ENCODE measurements at regions not wholly inside any gene's neighbourhood (a gene's known extent, or its start where the extent isn't known, plus 50 kb on each side); places are given as distances from the start of the nearest gene placed in this dataset.

GRCh38 chr21:24308183-24308582, 1299.1 kb downstream of the MRPL39 start:
- TF ChIP-seq POLR2AphosphoS5 (IDR thresholded peaks at IDR 0.05; ENCODE audit: insufficient read depth in 1 of 2, low read depth in 1 of 2) (no peak), POLR2A (IDR thresholded peaks at IDR 0.05) (no peak), CTCF (IDR thresholded peaks at IDR 0.05) (no peak)
- Histone ChIP-seq H3K27me3 (no peaks in the 10 kb centered on the region), H3K36me3 (no peaks in the 10 kb centered on the region), H3K4me1 (no peaks in the 10 kb centered on the region), H3K9me3 (no peaks in the 10 kb centered on the region), H3K27ac (no peak overlapping the region), H3K4me3 (no peak overlapping the region)
- intact Hi-C loops (cut with DNase I): no loop called here
- no peak for DNase-seq (ENCODE audit: extremely low spot score in 2 of 2)

DNA sequence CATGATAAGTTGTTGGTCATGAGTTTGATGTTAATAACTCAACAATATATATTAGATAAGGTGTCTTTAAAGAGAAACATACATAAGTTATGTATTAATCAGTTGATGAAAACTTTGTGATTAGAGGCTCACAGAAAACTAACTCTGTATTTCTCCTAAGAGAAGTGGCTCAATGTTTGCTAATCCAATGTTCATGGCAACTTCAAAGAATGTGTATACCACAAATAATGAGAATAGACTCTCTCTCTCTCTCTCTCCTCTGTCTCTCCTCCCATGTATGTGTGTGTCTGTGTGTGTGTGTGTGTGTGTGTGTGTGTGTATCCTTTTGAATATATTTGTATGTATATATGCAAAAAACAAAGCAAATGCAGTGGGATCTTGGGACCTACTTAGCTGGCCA, 1304.9 kb downstream of the MRPL39 start:
- intact Hi-C loops (cut with DNase I): no loop called here
- Histone ChIP-seq H3K4me3 (no peak overlapping the region), H3K9me3 (no peaks in the 10 kb centered on the region), H3K36me3 (no peaks in the 10 kb centered on the region), H3K27me3 (no peaks in the 10 kb centered on the region), H3K4me1 (no peaks in the 10 kb centered on the region), H3K27ac (no peak overlapping the region)
- DNase-seq (ENCODE audit: extremely low spot score in 2 of 2): no peak
- TF ChIP-seq CTCF (IDR thresholded peaks at IDR 0.05): no peak
- TF ChIP-seq POLR2AphosphoS5 (IDR thresholded peaks at IDR 0.05; ENCODE audit: insufficient read depth in 1 of 2, low read depth in 1 of 2): no peak

- Histone ChIP-seq H3K27me3 (no peaks in the 10 kb centered on the region), H3K4me3 (no peak overlapping the region), H3K9me3 (no peaks in the 10 kb centered on the region), H3K36me3 (no peaks in the 10 kb centered on the region), H3K27ac (no peak overlapping the region), H3K4me1 (no peaks in the 10 kb centered on the region)
- no peak for TF ChIP-seq POLR2A (IDR thresholded peaks at IDR 0.05)
- no peak for TF ChIP-seq CTCF (IDR thresholded peaks at IDR 0.05)
- TF ChIP-seq POLR2AphosphoS5 (IDR thresholded peaks at IDR 0.05; ENCODE audit: insufficient read depth in 1 of 2, low read depth in 1 of 2): no peak
- intact Hi-C loops (cut with DNase I): no loop called here
- DNase-seq (ENCODE audit: extremely low spot score in 2 of 2): no peak
These were observed 1309.2 kb downstream of the MRPL39 start for GRCh38 chr21:24298040-24298439.

- no peaks in the 10 kb centered on the region for H3K9me3 ChIP-seq
- no peaks in the 10 kb centered on the region for H3K27me3 ChIP-seq
- H3K27ac ChIP-seq: no peak overlapping the region
- H3K36me3 ChIP-seq: no peaks in the 10 kb centered on the region
- TF ChIP-seq POLR2AphosphoS5 (IDR thresholded peaks at IDR 0.05; ENCODE audit: insufficient read depth in 1 of 2, low read depth in 1 of 2) (no peak), POLR2A (IDR thresholded peaks at IDR 0.05) (no peak), CTCF (IDR thresholded peaks at IDR 0.05) (no peak)
- H3K4me1 ChIP-seq: no peaks in the 10 kb centered on the region
- no peak for DNase-seq (ENCODE audit: extremely low spot score in 2 of 2)
- H3K4me3 ChIP-seq: no peak overlapping the region
- intact Hi-C loops (cut with DNase I): no loop called here
These were observed 1313.1 kb downstream of the MRPL39 start for GRCh38 chr21:24294171-24294570.

- H3K27me3 ChIP-seq: no peaks in the 10 kb centered on the region
- no peaks in the 10 kb centered on the region for H3K4me1 ChIP-seq
- H3K27ac ChIP-seq: no peak overlapping the region
- intact Hi-C loops (cut with DNase I): no loop called here
- H3K36me3 ChIP-seq: no peaks in the 10 kb centered on the region
- no peak for DNase-seq (ENCODE audit: extremely low spot score in 2 of 2)
- H3K9me3 ChIP-seq: no peaks in the 10 kb centered on the region
- H3K4me3 ChIP-seq: no peak overlapping the region
- no peak for TF ChIP-seq POLR2A (IDR thresholded peaks at IDR 0.05)
- TF ChIP-seq CTCF (IDR thresholded peaks at IDR 0.05): no peak
- TF ChIP-seq POLR2AphosphoS5 (IDR thresholded peaks at IDR 0.05; ENCODE audit: insufficient read depth in 1 of 2, low read depth in 1 of 2): no peak
These were observed 1317.0 kb downstream of the MRPL39 start for GRCh38 chr21:24290151-24290833.

All from vagina (tissue), 2 donors.